Activated CD8-positive, alpha-beta memory T cell treated with anti-CD3 and anti-CD28 coated beads, Interleukin-2, amount 50 U/mL, for 48 hours (primary cell): ENCODE measurements at regions not wholly inside any gene's neighbourhood (a gene's known extent, or its start where the extent isn't known, plus 50 kb on each side); places are given as distances from the start of the nearest gene placed in this dataset.

Experiments
- DNase-seq: peaks from one replicate; pipeline ENCODE4 v3.0.0-alpha.2; 2020

GRCh38 chr7:45987521-45988290, 66.6 kb upstream of the IGFBP3 start:
- no peak for DNase-seq

GRCh38 chr7:45986355-45987298, 65.6 kb upstream of the IGFBP3 start:
- DNase-seq = no peak

GRCh38 chr7:45985902-45986301, 64.8 kb upstream of the IGFBP3 start:
- DNase-seq = peak; percentile 26

- DNase-seq = no peak
Observed at GRCh38 chr7:45984386-45985295, 63.6 kb upstream of the IGFBP3 start.

GRCh38 chr7:45983720-45984255, 62.7 kb upstream of the IGFBP3 start:
- no peak for DNase-seq

- DNase-seq = no peak
Observed at GRCh38 chr7:45982907-45983719, 62.0 kb upstream of the IGFBP3 start.

- no peak for DNase-seq
Observed at GRCh38 chr7:45982132-45982531, 61.1 kb upstream of the IGFBP3 start.

- no peak for DNase-seq
Observed at GRCh38 chr7:45980973-45981372, 59.9 kb upstream of the IGFBP3 start.

- DNase-seq = no peak
Observed at GRCh38 chr7:45980181-45980905, 59.3 kb upstream of the IGFBP3 start.

GRCh38 chr7:45979275-45980180, 58.5 kb upstream of the IGFBP3 start:
- no peak for DNase-seq

GRCh38 chr7:45978731-45979211, 57.7 kb upstream of the IGFBP3 start:
- DNase-seq = no peak

GRCh38 chr7:45978010-45978681, 57.1 kb upstream of the IGFBP3 start:
- no peak for DNase-seq

- DNase-seq = no peak
Observed at GRCh38 chr7:45977256-45977780, 56.2 kb upstream of the IGFBP3 start.

GRCh38 chr7:45976485-45976856, 55.4 kb upstream of the IGFBP3 start:
- no peak for DNase-seq

- DNase-seq = no peak
Observed at GRCh38 chr7:45975847-45976484, 54.9 kb upstream of the IGFBP3 start.

- no peak for DNase-seq
Observed at GRCh38 chr7:45975367-45975766, 54.3 kb upstream of the IGFBP3 start.

GRCh38 chr7:45974540-45975360, 53.7 kb upstream of the IGFBP3 start:
- DNase-seq = no peak
